H9 (cell line): ENCODE measurements at regions not wholly inside any gene's neighbourhood (a gene's known extent, or its start where the extent isn't known, plus 50 kb on each side); places are given as distances from the start of the nearest gene placed in this dataset.

Experiments used
- DNase-seq: peaks from one replicate; pipeline ENCODE4 v3.0.0-alpha.2; 2017
- H2AFZ ChIP-seq: one replicate; pipeline ENCODE4 v1.6.1; 2013; ENCODE audit warnings: mild to moderate bottlenecking, low read length, control low read depth, moderate library complexity
- H2AK5ac ChIP-seq: 2 replicates; pipeline ENCODE4 v1.6.1; 2013; ENCODE audit warnings: low read length, control low read depth, mixed read lengths; ENCODE audit not compliant: insufficient read length
- H2BK120ac ChIP-seq: one replicate; pipeline ENCODE4 v1.6.1; 2013; ENCODE audit warnings: low read depth, mild to moderate bottlenecking, low read length, control low read depth, inconsistent platforms; ENCODE audit not compliant: poor library complexity, severe bottlenecking
- H2BK12ac ChIP-seq: 2 replicates; pipeline ENCODE4 v1.6.1; 2013; ENCODE audit warnings: low read length, control low read depth, mixed read lengths, low read depth; ENCODE audit not compliant: insufficient read length
- H2BK15ac ChIP-seq: 2 replicates; pipeline ENCODE4 v1.6.1; 2013; ENCODE audit warnings: low read depth, low read length, control low read depth
- H2BK20ac ChIP-seq: one replicate; pipeline ENCODE4 v1.6.1; 2013; ENCODE audit warnings: low read depth, mild to moderate bottlenecking, low read length, control low read depth, inconsistent platforms; ENCODE audit not compliant: poor library complexity, severe bottlenecking
- H2BK5ac ChIP-seq: 2 replicates; pipeline ENCODE4 v1.6.1; 2013; ENCODE audit warnings: low read length, control low read depth, mixed read lengths; ENCODE audit not compliant: insufficient read length
- H3K14ac ChIP-seq: 2 replicates; pipeline ENCODE4 v1.6.1; 2013; ENCODE audit warnings: low read length, control low read depth; ENCODE audit not compliant: insufficient read depth
- H3K18ac ChIP-seq: 2 replicates; pipeline ENCODE4 v1.6.1; 2013; ENCODE audit warnings: low read depth, mild to moderate bottlenecking, mixed read lengths, low read length, control low read depth; ENCODE audit not compliant: insufficient read length
- H3K23ac ChIP-seq: 2 replicates; pipeline ENCODE4 v1.6.1; 2013; ENCODE audit warnings: low read length, control low read depth, mixed read lengths, low read depth; ENCODE audit not compliant: insufficient read length
- H3K23me2 ChIP-seq: 2 replicates; pipeline ENCODE4 v1.6.1; 2013; ENCODE audit warnings: low read depth, mild to moderate bottlenecking, mixed read lengths, low read length, control low read depth; ENCODE audit not compliant: insufficient read length, poor library complexity, severe bottlenecking
- H3K27ac ChIP-seq: 2 replicates; pipeline ENCODE4 v1.5.1; 2013; ENCODE audit warnings: low read length, control low read depth, mixed read lengths, low read depth; ENCODE audit not compliant: insufficient read length
- H3K27me3 ChIP-seq: 2 replicates; pipeline ENCODE4 v1.6.1; 2013; ENCODE audit warnings: low read length, control low read depth, inconsistent platforms; ENCODE audit not compliant: insufficient read depth
- H3K4ac ChIP-seq: 2 replicates; pipeline ENCODE4 v1.6.1; 2013; ENCODE audit warnings: low read depth, mild to moderate bottlenecking, control low read depth, inconsistent platforms, low read length, moderate library complexity
- H3K4me1 ChIP-seq: 2 replicates; pipeline ENCODE4 v1.6.1; 2013; ENCODE audit warnings: low read length, control low read depth, inconsistent platforms; ENCODE audit not compliant: insufficient read depth
- H3K4me2 ChIP-seq: 2 replicates; pipeline ENCODE4 v1.6.1; 2013; ENCODE audit warnings: low read length, control low read depth, mixed read lengths; ENCODE audit not compliant: insufficient read length, insufficient read depth
- H3K56ac ChIP-seq: 2 replicates; pipeline ENCODE4 v1.6.1; 2013; ENCODE audit warnings: low read depth, mild to moderate bottlenecking, mixed read lengths, low read length, control low read depth; ENCODE audit not compliant: insufficient read length
- H3K79me1 ChIP-seq: 2 replicates; pipeline ENCODE4 v1.6.1; 2013; ENCODE audit warnings: low read depth, mild to moderate bottlenecking, moderate library complexity, low read length, control low read depth, inconsistent platforms; ENCODE audit not compliant: insufficient read depth, poor library complexity, severe bottlenecking
- H3K79me2 ChIP-seq: 2 replicates; pipeline ENCODE4 v1.6.1; 2013; ENCODE audit warnings: low read length, control low read depth, inconsistent platforms; ENCODE audit not compliant: insufficient read depth
- H3K9ac ChIP-seq: 2 replicates; pipeline ENCODE4 v1.6.1; 2013; ENCODE audit warnings: low read length, control low read depth, mixed read lengths; ENCODE audit not compliant: insufficient read length; ENCODE audit errors: extremely low read depth
- H3K9me3 ChIP-seq: one replicate; pipeline ENCODE4 v1.6.1; 2013; ENCODE audit warnings: low read depth, low read length, inconsistent platforms; ENCODE audit not compliant: control insufficient read depth
- H3T11ph ChIP-seq: one replicate; pipeline ENCODE4 v1.6.1; 2013; ENCODE audit warnings: mild to moderate bottlenecking, low read length, control low read depth, inconsistent platforms
- H4K20me1 ChIP-seq: one replicate; pipeline ENCODE4 v1.6.1; 2013; ENCODE audit not compliant: control insufficient read depth, insufficient read length, insufficient read depth
- H4K5ac ChIP-seq: 2 replicates; pipeline ENCODE4 v1.6.1; 2013; ENCODE audit warnings: low read depth, mild to moderate bottlenecking, mixed read lengths, low read length, control low read depth; ENCODE audit not compliant: insufficient read length
- H4K8ac ChIP-seq: replicated peaks from 2 replicates; pipeline ENCODE4 v1.6.1; 2013; ENCODE audit warnings: low read length, control low read depth, mixed read lengths, low read depth; ENCODE audit not compliant: insufficient read length
- H4K91ac ChIP-seq: 2 replicates; pipeline ENCODE4 v1.6.1; 2013; ENCODE audit warnings: low read depth, mild to moderate bottlenecking, moderate library complexity, mixed read lengths, low read length, control low read depth; ENCODE audit not compliant: insufficient read length
- H3K27ac Mint-ChIP-seq, 3 experiments: 2 replicates in 2 of 3; 3 replicates in 1 of 3; pipeline ENCODE4 v1.8.0; 2020 to 2021; ENCODE audit warnings: mixed read lengths in 3 of 3, mild to moderate bottlenecking in 1 of 3, moderate library complexity in 1 of 3
- H3K27me3 Mint-ChIP-seq: 2 replicates; pipeline ENCODE4 v1.8.0; 2021; ENCODE audit warnings: low read depth, mild to moderate bottlenecking, moderate library complexity, mixed read lengths
- H3K36me3 Mint-ChIP-seq, 3 experiments: 2 replicates in 2 of 3; 3 replicates in 1 of 3; pipeline ENCODE4 v1.8.0; 2020 to 2021; ENCODE audit warnings: low read depth in 3 of 3, mixed read lengths in 3 of 3; ENCODE audit not compliant: insufficient read depth in 1 of 3
- H3K4me1 Mint-ChIP-seq, 2 experiments: 2 replicates each; pipeline ENCODE4 v1.8.0; 2020; ENCODE audit warnings: mixed read lengths in 2 of 2
- H3K4me3 Mint-ChIP-seq, 2 experiments: 2 replicates in 1 of 2; 3 replicates in 1 of 2; pipeline ENCODE4 v1.8.0; 2020 to 2021; ENCODE audit warnings: mild to moderate bottlenecking in 2 of 2, mixed read lengths in 2 of 2, moderate library complexity in 1 of 2
- H3K9me3 Mint-ChIP-seq, 2 experiments: 2 replicates in 1 of 2; 3 replicates in 1 of 2; pipeline ENCODE4 v1.8.0; 2020; ENCODE audit warnings: mild to moderate bottlenecking in 2 of 2, mixed read lengths in 2 of 2, moderate library complexity in 1 of 2
- CTCF ChIP-seq: fragments of 200-600 bp; sonication (generic); conservative IDR thresholded peaks from 3 replicates; pipeline ENCODE4 v1.8.0; 2021; ENCODE audit warnings: antibody characterized with exemption, mild to moderate bottlenecking
- WGBS: extraction: QIAGEN DNeasy Blood & Tissue Kit; methylation state at CpG from one replicate; pipeline ENCODE4 v1.1.7; 2013; ENCODE audit warnings: missing lambda C conversion rate, low lambda C conversion rate, mixed read lengths; ENCODE audit not compliant: insufficient read length; ENCODE audit errors: extremely low coverage; 5-methylcytosine and 5-hydroxymethylcytosine counted together

- Histone ChIP-seq H2BK120ac (no peak overlapping the region), H3K79me1 (no peaks in the 10 kb centered on the region), H3K27ac (no peak overlapping the region), H2BK20ac (no peak overlapping the region), H4K91ac (no peak overlapping the region), H3K4ac (no peak overlapping the region), H3K4me1 (no peaks in the 10 kb centered on the region), H3K27me3 (no peaks in the 10 kb centered on the region), H2AFZ (no peak overlapping the region), H3K14ac (no peak overlapping the region), H2AK5ac (no peak overlapping the region), H4K8ac (no peak overlapping the region), H3K23ac (no peak overlapping the region), H3K79me2 (no peaks in the 10 kb centered on the region), H2BK12ac (no peak overlapping the region), H4K5ac (no peak overlapping the region), H3K56ac (no peak overlapping the region), H3K23me2 (no peaks in the 10 kb centered on the region), H3K9me3 (peaks cover 6% of the 10 kb centered on the region), H2BK15ac (no peak overlapping the region), H2BK5ac (no peak overlapping the region), H3K18ac (no peak overlapping the region), H3T11ph (no peak overlapping the region), H4K20me1 (no peaks in the 10 kb centered on the region), H3K9ac (no peak overlapping the region), H3K4me2 (no peak overlapping the region)
- H3K36me3 Mint-ChIP-seq, result peaks cover 16 to 51% (median 36%) of the 10 kb centered on the region in 3 experiments
- no peak for TF ChIP-seq CTCF
- H3K9me3 Mint-ChIP-seq, result peaks cover 50 to 59% of the 10 kb centered on the region in 2 experiments
- no peaks in the 10 kb centered on the region for H3K27me3 Mint-ChIP-seq
- no peak overlapping the region for H3K27ac Mint-ChIP-seq
- no peaks in the 10 kb centered on the region for H3K4me1 Mint-ChIP-seq
- no peak for DNase-seq
- no CpG with 5 or more reads among the region's 2 CpGs for WGBS
- H3K4me3 Mint-ChIP-seq, result no peak overlapping the region
Measured at GRCh38 chr12:40165179-40165578, 59.3 kb upstream of the SLC2A13 start.
